GM12892 (cell line): ENCODE measurements at regions not wholly inside any gene's neighbourhood (a gene's known extent, or its start where the extent isn't known, plus 50 kb on each side); places are given as distances from the start of the nearest gene placed in this dataset.
"Not testable (repeated sequence)": the region's sequence is repeated elsewhere in the genome, so short reads cannot be mapped to it uniquely, and the experiment has no call there.

Experiments used
- POLR2A ChIP-seq: IDR thresholded peaks from 2 replicates; pipeline ENCODE4 v1.6.1; 2011; ENCODE audit warnings: low read depth, low read length, control low read depth
- POLR2AphosphoS5 ChIP-seq: IDR thresholded peaks from 2 replicates; pipeline ENCODE4 v1.6.1; 2011; ENCODE audit warnings: low read depth, low read length, control low read depth
- TAF1 ChIP-seq: IDR thresholded peaks from 2 replicates; pipeline ENCODE4 v1.6.1; 2011; ENCODE audit warnings: low read depth, mild to moderate bottlenecking, control low read depth, low read length, borderline replicate concordance

DNA sequence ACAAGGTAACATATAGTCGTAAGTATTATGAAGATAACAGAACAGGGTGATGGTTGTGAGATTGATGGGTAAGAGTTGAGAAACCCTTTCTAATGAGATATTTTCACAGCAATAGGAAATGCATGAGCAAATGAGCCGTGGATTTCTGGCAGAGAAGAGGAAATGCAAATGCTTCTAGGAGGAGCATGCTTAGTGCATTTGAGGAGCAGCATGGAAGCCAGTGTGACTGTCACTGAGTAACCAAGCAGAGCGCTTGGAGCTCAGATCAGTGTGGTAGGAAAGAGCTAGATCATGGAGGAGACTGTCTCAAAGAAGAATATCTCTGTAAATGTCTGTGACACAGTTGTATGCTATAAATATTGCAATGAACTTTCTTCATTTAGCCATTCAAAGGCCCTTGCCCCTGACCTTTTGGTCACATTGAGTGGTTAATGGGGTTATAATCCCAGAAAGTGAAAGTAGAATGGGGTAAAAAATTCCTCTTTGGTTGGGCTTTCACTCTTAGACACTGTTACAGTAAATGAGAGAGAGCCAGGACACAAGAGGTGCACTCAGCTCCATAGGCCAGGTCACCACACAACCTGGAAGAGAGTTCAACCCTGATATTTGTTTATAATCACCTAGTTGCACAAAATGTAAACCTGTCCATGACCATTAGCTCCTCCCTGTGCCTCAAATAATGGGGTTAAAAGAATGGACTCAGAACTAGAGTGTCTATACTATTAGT, 69.5 kb downstream of the RNU2-63P start:
- TF ChIP-seq POLR2A, TAF1, POLR2AphosphoS5: not testable (repeated sequence)
